ENCODE measurements at regions not wholly inside any gene's neighbourhood (a gene's known extent, or its start where the extent isn't known, plus 50 kb on each side); places are given as distances from the start of the nearest gene placed in this dataset.

DNA sequence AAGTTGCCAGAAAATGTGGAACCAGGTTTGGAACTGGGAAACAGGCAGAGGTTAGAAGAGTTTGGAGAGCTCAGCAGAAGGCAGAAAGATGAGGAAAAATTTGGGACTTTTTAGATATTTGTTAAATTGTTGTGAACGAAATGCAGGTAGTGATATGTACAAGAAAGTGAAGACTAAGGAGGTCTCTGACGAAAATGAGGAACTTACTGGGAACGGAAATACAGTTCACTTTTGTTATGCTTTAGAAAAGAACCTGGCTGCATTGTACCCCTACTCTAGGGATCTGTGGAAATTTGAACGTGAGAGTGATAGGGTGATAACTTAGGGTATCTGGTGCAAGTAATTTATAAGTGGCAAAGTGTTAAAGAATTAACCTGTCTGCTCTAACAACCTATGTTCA, 632.4 kb downstream of the SLITRK5 start:
- intact Hi-C loops (cut with DNase I): no loop called here
- no peak for DNase-seq (ENCODE audit: low spot score)

DNA sequence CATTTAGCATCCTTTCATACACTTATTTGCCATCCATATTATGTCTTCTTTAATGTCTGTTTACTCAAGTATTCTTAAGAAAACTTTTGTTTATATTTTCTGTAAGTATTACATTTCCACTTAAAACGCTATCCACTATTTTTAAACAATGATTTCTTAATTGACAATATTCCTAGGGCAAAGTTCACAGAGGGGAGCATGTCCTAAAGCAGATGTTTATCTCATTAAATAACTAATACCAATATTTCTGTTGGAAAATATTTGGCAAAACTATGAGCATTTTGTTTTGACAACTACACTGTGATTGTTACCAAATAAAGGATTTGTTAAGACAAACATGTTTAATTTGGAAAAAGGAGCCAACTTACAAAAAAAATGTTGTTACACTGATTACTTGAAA, 643.3 kb downstream of the SLITRK5 start:
- intact Hi-C loops (cut with DNase I): no loop called here
- DNase-seq (ENCODE audit: low spot score): no peak

DNA sequence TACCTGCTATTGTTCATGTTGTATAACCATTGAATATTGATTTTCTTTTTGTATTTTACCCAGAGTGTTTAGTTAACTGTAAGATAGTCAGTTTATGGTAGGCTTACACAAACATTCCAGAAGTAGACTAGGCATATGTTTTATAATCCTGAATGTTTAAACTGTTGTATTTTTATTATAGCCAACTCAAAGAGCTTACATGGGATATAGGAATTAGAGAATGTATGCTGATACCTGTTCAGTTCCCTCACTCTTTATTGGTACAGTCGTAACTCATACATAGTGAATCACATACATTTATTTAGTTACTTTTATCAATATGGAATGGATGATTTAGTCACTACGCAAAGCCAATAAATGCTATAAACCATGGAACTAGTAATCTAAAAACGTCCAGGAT, 657.9 kb downstream of the SLITRK5 start:
- intact Hi-C loops (cut with DNase I): no loop called here
- DNase-seq (ENCODE audit: low spot score): no peak

DNA sequence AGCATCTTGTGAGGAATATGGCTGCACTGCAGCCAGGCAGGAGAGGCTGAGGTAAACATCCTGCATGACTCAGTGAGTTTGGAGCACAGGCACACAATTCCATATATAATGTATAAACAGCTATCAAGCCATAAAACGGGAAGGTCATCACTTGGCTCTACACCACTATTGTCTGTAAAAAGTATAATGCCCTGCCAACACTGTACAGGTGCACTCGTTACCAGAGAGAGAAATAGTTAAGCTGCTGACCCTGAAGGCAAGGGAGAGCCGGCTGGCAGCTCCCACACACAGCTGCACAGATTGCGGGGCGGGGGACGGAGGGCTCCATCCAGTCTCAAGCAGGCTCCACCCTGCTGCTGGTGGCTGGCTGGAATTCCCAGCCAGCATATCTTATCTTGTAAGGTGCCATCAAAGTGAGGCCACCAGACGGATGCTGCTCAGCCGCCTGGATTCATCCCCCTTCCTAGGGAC, 668.1 kb downstream of the SLITRK5 start:
- intact Hi-C loops (cut with DNase I): no loop called here
- no peak for DNase-seq (ENCODE audit: low spot score)

DNA sequence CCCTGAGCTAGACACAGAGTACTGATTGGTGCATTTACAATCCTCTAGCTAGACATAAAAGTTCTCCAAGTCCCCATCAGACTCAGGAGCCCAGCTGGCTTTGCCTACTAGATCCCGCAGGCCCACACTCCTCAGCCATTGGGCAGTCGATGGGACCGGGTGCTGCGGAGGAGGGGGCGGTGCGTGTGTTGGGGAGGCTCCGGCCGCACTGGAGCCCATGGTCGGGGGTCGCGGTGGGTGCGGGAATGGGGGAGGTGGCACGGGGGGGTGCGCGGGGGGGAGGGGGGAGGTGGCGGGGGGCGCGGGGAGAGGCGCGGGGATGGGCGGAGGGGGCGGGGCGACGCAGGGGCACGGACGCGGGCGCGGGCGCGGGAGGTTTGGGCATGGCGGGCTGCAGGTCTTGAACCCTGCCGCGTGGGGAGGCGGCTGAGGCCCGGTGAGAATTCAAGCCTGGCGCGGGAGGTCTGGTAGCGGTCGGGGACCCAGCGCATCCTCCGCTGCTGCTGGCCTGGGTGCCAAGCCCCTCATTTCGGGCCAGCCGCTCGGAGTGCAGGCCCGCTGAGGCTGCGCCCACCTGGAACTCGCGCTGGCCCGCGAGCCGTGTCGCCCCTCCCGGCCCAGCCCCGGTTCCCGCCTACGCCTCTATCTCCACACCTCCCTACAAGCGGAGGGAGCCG, 674.1 kb downstream of the SLITRK5 start:
- peak; percentile 64 for DNase-seq (ENCODE audit: low spot score)
- intact Hi-C loops (cut with DNase I): no loop called here

DNA sequence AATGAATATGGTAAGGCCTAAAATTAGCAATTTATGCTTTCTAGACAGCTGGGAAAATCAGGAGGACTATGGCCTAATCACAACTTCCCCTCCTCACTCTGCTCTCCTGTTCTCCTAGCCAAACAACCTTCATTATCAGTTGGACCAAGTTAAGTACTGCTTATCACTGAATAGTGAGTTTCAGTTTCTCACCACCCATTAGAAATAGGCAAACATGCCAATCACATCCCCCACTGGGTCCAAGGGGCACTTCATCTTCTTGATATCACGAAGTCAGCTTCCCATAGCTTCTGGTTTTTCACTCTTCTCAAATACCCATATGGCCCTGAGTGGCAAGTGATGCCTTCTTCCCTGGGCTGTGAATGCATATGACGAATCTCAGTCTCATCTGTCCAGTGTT, 689.6 kb downstream of the SLITRK5 start:
- intact Hi-C loops (cut with DNase I): no loop called here
- no peak for DNase-seq (ENCODE audit: low spot score)

DNA sequence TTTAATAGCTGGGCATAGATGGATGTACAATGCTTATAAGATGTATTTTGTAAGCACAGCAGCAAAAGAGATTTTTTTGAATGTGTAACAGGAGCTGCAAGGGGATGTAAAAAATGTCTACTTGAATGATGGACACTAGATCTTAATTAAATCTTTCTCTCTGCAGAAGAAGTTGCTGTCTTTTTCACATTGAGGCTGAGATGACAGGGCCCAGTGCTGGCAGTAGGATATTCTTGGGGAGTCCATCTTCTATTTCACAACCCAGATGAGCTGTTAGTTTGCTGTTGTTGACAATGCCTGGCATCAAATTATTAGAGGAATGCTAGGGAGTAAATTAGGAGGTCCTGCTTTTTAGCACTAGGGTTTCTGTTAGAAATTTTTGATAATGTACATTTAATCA, 698.7 kb downstream of the SLITRK5 start:
- intact Hi-C loops (cut with DNase I): no loop called here
- no peak for DNase-seq (ENCODE audit: low spot score)

DNA sequence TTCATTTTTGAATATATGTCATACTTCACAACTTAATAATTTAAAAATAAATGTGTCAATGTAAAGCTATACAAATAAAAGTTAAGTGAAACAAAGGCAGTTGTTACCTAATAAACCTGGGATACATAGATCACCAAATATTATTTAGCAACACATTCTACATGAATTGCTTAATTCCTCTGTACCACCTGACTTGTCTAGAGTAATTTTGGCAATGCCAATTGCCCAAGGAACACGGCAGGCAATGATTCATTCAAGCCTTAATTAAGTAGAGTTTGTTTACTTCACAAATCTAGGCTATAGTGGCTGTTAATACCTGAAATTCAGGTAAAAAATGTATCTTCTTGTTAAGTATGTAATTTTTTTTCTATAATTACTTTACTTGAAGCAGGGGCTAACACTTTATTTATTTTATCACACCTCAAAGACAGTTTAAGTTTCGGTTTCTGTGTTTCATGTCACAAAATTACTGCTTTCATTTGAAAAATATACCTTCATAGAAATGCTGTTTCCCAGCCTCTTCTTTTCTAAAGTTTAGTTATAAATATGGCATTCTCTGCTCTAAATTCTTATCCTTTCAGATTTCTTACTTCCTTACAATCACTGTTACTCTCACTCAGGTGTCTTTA, 705.7 kb downstream of the SLITRK5 start:
- intact Hi-C loops (cut with DNase I): no loop called here
- no peak for DNase-seq (ENCODE audit: low spot score)

DNA sequence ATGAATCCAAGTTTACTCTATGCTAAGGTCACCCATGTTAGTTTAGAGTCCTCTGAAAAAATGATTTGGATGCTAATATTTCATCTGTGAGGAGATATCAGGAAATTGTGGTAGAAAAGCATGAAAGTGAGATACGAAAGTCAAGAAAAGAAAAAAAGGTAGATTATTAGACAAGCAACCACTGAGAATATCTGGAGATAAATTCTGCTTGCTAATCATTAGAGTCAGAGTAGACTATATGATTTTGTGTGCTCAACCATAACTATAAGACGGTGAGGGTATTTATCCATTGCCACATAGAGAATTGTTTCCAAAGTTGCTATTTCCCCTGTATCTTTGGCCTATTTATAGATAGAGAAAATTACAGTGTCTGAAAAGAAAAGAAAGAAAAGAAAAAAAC, 706.7 kb downstream of the SLITRK5 start:
- no peak for DNase-seq (ENCODE audit: low spot score)
- intact Hi-C loops (cut with DNase I): no loop called here

DNA sequence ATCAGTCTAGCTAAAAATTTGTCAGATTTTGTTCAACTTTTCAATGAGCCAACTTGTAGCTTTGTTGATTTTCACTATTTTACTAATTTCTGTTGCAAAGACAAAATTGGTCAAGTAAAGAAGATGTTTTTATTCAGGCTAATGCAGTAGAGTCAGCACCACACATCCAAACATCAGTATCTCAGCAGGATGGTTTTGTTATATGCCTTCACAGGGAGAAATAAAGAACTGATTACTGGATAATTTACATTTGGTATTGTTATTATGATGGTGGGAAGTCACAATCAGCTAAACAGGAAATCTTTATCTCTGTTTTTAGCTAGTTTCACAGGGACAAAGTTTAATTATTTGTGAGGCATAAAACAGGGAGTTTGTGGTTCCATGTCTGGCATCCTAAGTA, 713.4 kb downstream of the SLITRK5 start:
- no peak for DNase-seq (ENCODE audit: low spot score)
- intact Hi-C loops (cut with DNase I): no loop called here

DNA sequence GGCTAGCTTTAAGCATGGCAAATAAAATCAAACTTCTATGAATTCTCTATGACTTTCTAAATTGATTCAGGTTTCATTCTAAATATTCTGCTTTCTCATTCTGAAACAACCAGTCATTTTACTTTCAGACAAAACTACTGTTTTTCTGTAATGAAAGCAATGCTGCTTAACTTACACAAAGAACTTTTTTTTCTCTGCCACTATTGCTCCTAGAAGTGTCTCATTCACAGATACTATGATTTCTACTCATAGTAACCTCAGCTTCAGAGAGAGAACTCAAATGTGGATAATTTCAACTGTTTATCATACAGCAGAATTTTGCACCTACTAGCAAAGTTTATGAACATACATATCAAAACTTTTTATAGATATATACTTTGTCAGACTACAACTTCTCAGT, 724.6 kb downstream of the SLITRK5 start:
- no peak for DNase-seq (ENCODE audit: low spot score)
- intact Hi-C loops (cut with DNase I): no loop called here

DNA sequence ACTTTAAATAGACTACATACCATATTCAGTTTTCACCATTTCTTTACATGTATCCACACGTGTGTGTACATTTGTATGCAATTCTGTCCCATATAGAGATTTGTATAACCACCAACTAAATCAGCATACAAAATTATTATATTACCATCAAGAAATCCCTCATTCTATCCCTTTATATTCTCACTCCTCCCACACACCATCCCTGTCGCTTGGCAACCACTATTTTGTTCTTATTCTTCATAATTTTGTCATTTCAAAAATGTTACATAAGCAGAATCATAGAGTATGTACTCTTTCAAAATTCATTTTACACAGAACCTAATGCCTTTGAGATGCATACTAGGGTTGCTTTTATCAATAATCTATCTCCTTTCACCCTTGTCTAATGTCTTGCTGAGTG, 740.5 kb downstream of the SLITRK5 start:
- no peak for DNase-seq (ENCODE audit: low spot score)
- intact Hi-C loops (cut with DNase I): no loop called here

DNA sequence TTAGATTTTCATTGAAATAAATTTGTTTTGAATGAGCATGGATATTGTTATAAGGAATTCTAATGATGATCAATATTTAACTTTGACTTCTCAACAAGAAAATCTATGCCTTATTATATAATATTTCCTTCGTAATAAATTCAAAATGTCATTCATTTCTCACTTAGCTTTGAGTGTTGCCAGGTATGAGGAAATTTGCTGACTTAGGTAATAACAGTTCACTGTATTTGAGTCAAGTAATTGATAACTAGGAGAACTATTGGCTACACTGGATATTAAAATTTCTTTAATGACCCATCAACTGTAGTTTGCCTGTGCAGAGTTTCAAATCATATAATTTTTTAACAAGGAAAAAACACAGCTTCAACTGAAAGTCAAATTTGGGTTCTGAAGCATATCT, 746.6 kb downstream of the SLITRK5 start:
- intact Hi-C loops (cut with DNase I): no loop called here
- DNase-seq (ENCODE audit: low spot score): no peak

DNA sequence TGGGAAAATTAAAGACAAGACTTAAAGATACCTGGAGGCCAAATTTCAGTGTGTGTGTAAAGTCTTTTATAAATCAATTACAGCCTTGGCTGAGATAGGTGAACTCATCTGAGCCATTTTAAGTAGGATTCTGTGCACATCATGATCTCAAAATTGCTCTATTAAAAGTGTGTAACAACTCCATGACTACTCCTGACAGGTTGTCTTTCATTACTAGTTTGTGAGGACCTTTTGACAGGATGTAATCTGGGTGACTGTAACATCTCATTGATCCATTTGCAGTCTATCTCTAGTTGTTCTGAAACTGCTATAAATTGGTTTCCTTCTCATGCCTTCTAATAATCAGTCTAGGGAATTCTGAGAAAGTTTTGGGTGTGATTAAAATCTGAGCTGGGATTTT, 753.3 kb downstream of the SLITRK5 start:
- DNase-seq (ENCODE audit: low spot score): no peak
- intact Hi-C loops (cut with DNase I): no loop called here

DNA sequence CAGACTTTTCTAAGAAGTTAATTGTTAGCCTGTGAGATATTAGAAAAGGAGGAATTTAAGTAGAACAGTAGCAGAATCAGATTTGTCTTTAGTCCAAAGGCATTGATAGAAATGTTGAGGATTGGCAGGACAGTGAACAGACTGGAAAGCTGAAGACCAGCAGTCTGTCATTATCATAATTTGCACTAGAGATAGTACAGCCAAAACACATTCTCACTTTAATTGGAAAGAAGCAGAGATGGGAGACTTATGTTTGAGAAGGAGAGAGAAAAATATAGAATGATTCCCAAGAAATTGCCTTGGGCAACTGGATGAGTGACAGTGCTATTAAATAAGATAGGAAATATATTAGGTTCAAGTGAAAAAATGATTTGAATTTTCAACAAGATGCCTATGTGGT, 755.5 kb downstream of the SLITRK5 start:
- intact Hi-C loops (cut with DNase I): no loop called here
- no peak for DNase-seq (ENCODE audit: low spot score)

DNA sequence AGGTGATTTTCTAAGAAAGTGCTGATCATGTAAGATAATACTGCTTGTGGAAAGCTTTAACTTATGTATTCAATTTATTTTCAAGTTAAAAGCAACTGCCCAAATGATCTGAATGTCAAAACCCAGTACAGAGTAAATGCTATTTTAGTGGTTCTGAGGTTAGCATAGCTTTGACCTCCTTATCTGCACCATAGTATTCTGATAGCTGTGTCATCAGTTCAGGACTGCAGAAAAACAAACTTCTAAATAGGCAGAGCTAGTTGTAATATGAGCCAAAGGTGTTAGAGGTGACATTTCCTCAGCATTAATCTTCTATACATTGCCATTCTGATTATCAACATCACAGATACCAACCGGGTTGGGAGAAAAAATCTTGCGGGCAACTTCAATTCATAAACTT, 758.7 kb downstream of the SLITRK5 start:
- DNase-seq (ENCODE audit: low spot score): no peak
- intact Hi-C loops (cut with DNase I): no loop called here

DNA sequence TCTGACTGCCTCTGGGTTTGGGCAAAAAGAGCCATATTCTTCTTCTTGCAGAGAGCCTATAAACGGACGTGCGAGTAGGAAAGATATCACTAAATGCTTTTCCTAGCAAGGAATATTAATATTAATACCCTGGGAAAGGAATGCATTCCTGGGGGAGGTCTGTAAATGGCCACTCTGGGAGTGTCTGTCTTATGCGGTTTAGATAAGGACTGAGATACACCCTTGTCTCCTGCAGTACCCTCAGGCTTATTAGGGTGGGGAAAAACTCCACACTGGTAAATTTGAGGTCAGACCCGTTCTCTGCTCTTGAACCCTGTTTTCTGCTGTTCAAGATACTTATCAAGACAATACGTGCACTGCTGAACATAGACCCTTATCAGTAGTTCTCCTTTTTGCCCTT, 763.8 kb downstream of the SLITRK5 start:
- no peak for DNase-seq (ENCODE audit: low spot score)
- intact Hi-C loops (cut with DNase I): no loop called here

DNA sequence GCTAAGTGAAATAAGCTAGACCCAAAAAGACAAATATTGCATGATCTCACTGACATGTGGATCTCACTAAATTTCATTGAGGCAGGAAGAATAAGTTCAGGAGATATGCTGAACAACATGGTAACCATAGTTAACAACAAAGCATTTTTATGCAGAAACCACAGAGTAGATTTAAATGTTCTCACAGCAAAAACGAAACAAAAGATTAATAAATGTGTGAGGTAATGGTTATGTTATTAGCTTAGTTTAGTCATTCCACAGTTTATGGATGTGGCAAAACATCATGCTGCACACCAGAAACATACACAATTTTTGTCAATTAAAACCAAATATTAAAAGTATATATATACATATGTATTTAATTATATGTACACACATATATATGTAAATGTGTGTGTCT, 765.8 kb downstream of the SLITRK5 start:
- no peak for DNase-seq (ENCODE audit: low spot score)
- intact Hi-C loops (cut with DNase I): no loop called here

DNA sequence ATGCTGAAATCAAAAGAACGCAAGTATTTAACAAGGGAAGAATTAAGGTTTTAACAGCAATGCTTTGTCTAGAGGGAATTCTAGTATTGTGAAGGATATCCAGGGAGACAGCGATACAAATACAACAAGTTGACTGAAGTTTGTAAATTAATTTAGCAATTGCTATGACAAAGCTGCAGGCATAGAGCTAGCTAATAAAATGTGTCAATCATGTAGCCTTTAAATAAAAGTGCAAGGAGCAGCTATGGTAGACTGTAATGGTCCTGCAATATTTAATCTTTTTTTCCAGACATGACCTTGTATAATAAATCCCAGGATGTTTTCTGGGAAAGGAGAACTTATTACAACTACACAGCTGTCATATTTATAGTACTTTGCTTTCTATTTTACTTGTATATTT, 779.3 kb downstream of the SLITRK5 start:
- intact Hi-C loops (cut with DNase I): no loop called here
- no peak for DNase-seq (ENCODE audit: low spot score)

DNA sequence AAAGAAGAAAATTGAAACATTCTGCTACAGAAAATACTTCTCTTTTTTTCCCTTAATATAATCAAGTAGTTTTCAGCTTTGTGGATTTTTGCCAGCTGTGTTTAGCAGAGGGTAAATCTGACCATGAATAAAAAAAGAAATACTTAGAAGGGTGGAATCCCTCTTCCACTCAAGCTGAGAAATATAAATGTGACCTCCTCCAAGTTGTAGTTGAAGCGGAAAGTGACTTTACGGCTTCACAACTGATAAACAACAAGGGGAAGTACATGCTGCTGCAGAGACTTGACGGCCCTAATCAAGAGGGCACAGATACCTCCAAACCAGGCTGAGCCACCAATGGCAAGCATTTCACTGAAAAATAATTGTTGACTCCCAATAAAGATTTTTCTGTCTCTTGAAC, 785.0 kb downstream of the SLITRK5 start:
- intact Hi-C loops (cut with DNase I): no loop called here
- DNase-seq (ENCODE audit: low spot score): no peak

DNA sequence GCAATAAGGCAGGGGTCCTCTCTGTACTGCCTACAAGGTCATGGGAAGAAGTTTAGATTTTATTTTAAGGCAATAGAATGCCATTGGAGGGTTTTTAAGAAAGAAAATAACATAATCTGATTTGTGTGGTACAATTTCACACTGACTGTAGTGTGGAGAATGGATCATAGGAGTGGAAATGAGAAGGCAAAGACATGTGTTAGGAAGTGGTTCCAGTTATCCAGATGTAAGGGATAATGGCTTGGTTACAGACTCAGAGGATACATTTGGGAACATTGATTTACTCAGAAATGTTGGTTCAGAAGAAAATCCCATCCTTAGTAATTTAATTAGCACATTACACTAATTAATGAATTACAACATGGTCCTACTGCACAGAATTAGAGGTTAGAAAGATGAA, 788.2 kb downstream of the SLITRK5 start:
- intact Hi-C loops (cut with DNase I): no loop called here
- no peak for DNase-seq (ENCODE audit: low spot score)

Data from posterior vena cava (tissue), 2 donors.